ENCODE measurements at regions not wholly inside any gene's neighbourhood (a gene's known extent, or its start where the extent isn't known, plus 50 kb on each side); places are given as distances from the start of the nearest gene placed in this dataset.
"Not testable (repeated sequence)": the region's sequence is repeated elsewhere in the genome, so short reads cannot be mapped to it uniquely, and the experiment has no call there.

DNA sequence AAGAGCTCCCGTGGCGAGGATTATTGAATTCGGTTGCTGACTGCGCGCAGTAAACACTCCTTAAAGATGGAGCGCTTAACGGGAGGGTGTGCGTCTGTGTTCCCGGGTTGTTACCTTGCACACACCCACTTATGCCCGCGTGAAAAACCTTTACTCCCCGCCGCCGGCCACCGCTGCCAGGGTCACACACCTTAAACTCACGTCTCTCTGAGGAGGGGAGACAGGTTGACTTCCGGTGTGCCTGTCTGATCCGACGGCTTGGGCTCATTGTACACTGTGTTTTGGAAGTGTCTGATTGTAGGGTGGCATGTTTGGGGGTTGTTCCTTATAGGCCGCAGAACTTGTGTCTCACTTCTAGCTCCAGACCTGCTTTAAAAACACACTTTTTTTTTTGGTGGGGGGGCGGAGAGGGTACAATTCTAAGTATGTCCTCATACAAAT, 66.8 kb downstream of the KPNA2 start:
- peak overlapping the region; percentile 81 to 90 for H3K4me3 ChIP-seq
- TF ChIP-seq POLR2AphosphoS5 (IDR thresholded peaks at IDR 0.05; ENCODE audit: insufficient read depth in 1 of 2, low read depth in 1 of 2) (no peak), POLR2A (IDR thresholded peaks at IDR 0.05) (no peak)
- TF ChIP-seq, protein P1, sequence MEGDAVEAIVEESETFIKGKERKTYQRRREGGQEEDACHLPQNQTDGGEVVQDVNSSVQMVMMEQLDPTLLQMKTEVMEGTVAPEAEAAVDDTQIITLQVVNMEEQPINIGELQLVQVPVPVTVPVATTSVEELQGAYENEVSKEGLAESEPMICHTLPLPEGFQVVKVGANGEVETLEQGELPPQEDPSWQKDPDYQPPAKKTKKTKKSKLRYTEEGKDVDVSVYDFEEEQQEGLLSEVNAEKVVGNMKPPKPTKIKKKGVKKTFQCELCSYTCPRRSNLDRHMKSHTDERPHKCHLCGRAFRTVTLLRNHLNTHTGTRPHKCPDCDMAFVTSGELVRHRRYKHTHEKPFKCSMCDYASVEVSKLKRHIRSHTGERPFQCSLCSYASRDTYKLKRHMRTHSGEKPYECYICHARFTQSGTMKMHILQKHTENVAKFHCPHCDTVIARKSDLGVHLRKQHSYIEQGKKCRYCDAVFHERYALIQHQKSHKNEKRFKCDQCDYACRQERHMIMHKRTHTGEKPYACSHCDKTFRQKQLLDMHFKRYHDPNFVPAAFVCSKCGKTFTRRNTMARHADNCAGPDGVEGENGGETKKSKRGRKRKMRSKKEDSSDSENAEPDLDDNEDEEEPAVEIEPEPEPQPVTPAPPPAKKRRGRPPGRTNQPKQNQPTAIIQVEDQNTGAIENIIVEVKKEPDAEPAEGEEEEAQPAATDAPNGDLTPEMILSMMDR (IDR thresholded peaks at IDR 0.05), result no peak
- H3K4me1 ChIP-seq, result peaks cover 18% of the 10 kb centered on the region
- H3K36me3 ChIP-seq, result no peaks in the 10 kb centered on the region
- DNase-seq (ENCODE audit: extremely low spot score in 2 of 2), result no peak
- intact Hi-C loops (cut with DNase I), result no loop called here
- H3K9me3 ChIP-seq, result no peaks in the 10 kb centered on the region
- H3K27me3 ChIP-seq, result no peaks in the 10 kb centered on the region
- peak overlapping the region; percentile 95 for H3K27ac ChIP-seq

DNA sequence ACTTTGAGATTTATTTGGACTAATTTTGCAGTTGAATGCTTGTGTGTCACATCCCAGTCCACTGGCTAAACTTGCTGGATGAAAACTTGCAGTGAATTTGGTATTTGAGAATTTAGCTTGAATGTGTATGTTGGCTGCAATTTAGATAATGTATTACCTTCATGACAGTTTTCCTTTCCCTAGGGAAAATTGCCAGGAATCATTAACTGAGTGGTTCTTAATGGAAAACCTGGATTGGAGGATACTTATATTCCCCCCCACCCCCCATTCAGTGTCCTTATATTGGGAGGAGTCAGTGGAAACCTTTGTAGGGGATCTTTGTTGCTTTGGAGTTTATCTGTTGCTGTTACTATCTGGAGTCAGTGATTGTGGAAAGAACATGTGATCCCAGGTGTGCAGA, 67.6 kb downstream of the KPNA2 start:
- no peak for DNase-seq (ENCODE audit: extremely low spot score in 2 of 2)
- Histone ChIP-seq H3K36me3 (no peaks in the 10 kb centered on the region), H3K9me3 (no peaks in the 10 kb centered on the region), H3K4me3 (peak overlapping the region in 1 of 2 donors; percentile 81), H3K27me3 (no peaks in the 10 kb centered on the region), H3K27ac (peak overlapping the region; percentile 95), H3K4me1 (peaks cover 18% of the 10 kb centered on the region)
- TF ChIP-seq, protein P1 (IDR thresholded peaks at IDR 0.05), result no peak
- TF ChIP-seq POLR2AphosphoS5 (IDR thresholded peaks at IDR 0.05; ENCODE audit: insufficient read depth in 1 of 2, low read depth in 1 of 2) (no peak), POLR2A (IDR thresholded peaks at IDR 0.05) (no peak)
- intact Hi-C loops (cut with DNase I), result no loop called here

DNA sequence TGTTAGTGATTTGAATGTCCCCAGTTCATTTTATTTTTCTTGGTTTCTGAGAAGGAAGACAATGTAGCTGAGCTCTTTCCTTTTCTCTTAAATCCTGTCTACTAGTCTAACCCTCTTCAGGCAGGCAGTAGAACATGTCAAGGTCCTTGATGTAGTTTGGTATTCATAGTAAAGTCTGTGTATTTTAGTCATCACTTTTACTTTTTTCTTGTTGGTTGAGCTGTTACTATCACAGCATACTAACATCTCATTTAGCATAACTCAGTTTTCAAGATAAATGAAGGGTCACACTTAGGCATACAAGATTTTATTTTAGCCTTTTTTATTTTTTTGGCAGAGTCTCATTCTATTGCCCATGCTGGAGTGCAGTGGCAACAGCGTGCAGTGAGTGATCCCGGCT, 70.5 kb downstream of the KPNA2 start:
- intact Hi-C loops (cut with DNase I), result no loop called here
- Histone ChIP-seq H3K9me3 (no peaks in the 10 kb centered on the region), H3K27me3 (no peaks in the 10 kb centered on the region), H3K4me3 (no peak overlapping the region), H3K27ac (no peak overlapping the region), H3K4me1 (peaks cover 14% of the 10 kb centered on the region), H3K36me3 (no peaks in the 10 kb centered on the region)
- DNase-seq (ENCODE audit: extremely low spot score in 2 of 2), result no peak
- TF ChIP-seq POLR2AphosphoS5 (IDR thresholded peaks at IDR 0.05; ENCODE audit: insufficient read depth in 1 of 2, low read depth in 1 of 2) (no peak), POLR2A (IDR thresholded peaks at IDR 0.05) (no peak)
- TF ChIP-seq, protein P1 (IDR thresholded peaks at IDR 0.05), result no peak

DNA sequence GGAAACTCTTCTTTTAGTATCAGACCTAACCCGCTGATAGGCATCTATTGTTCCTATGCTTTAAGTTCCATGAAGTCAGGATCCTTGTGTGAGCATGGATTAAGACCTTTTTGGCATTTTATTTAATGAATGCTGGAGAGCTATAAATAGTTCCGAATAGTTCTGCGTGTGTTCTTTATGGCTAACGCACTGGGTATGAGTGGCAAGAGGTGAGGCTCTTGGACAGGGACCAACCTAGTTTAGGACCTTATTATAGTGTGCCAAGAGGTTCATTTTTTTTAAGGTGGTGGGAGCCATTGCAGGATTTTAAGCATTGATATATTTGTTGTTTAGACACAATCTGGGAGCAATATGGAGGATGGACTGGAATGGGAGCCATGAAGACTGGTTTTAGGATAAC, 71.8 kb downstream of the KPNA2 start:
- Histone ChIP-seq H3K9me3 (no peaks in the 10 kb centered on the region), H3K4me3 (no peak overlapping the region), H3K27me3 (no peaks in the 10 kb centered on the region), H3K36me3 (no peaks in the 10 kb centered on the region), H3K4me1 (peaks cover 9% of the 10 kb centered on the region), H3K27ac (no peak overlapping the region)
- DNase-seq (ENCODE audit: extremely low spot score in 2 of 2), result no peak
- intact Hi-C loops (cut with DNase I), result no loop called here
- TF ChIP-seq POLR2A (IDR thresholded peaks at IDR 0.05), result no peak
- TF ChIP-seq, protein P1 (IDR thresholded peaks at IDR 0.05), result no peak
- no peak for TF ChIP-seq POLR2AphosphoS5 (IDR thresholded peaks at IDR 0.05; ENCODE audit: insufficient read depth in 1 of 2, low read depth in 1 of 2)

DNA sequence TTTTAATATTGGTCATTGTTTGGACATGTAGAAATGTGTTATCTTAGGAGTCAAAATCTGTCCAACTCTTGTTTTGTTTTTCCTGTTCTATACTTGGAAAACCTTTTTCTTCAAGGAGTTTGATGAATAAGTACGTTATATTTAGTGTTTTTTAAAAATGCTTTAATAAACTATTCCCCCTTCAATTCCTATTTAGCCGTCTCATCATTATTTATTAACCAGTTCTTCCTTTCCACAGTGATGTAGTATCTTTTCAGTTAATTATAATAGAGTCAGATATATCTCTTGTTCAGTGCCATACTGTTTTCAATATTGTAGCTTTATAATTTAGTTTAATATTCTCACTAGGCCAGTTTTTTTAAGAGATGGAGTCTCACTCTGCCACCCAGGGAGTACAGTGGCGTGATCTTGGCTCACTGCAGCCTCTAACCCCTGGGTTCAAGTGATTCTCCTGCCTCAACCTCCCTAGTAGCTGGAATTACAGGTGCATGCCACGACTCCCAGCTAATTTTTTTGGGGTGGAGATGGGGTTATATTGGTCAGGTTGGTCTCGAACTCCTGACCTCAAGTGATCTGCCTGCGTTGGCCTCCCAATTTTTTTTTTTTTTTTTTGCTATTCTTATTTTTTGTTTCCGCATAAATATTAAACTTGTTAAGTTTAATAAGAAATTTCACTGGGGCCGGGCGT, 72.9 kb downstream of the KPNA2 start:
- Histone ChIP-seq H3K36me3 (no peaks in the 10 kb centered on the region), H3K9me3 (no peaks in the 10 kb centered on the region), H3K4me1 (no peaks in the 10 kb centered on the region), H3K27ac (no peak overlapping the region), H3K4me3 (no peak overlapping the region), H3K27me3 (no peaks in the 10 kb centered on the region)
- no peak for DNase-seq (ENCODE audit: extremely low spot score in 2 of 2)
- intact Hi-C loops (cut with DNase I), result no loop called here
- no peak for TF ChIP-seq POLR2AphosphoS5 (IDR thresholded peaks at IDR 0.05; ENCODE audit: insufficient read depth in 1 of 2, low read depth in 1 of 2)
- TF ChIP-seq, protein P1 (IDR thresholded peaks at IDR 0.05), result no peak
- no peak for TF ChIP-seq POLR2A (IDR thresholded peaks at IDR 0.05)

DNA sequence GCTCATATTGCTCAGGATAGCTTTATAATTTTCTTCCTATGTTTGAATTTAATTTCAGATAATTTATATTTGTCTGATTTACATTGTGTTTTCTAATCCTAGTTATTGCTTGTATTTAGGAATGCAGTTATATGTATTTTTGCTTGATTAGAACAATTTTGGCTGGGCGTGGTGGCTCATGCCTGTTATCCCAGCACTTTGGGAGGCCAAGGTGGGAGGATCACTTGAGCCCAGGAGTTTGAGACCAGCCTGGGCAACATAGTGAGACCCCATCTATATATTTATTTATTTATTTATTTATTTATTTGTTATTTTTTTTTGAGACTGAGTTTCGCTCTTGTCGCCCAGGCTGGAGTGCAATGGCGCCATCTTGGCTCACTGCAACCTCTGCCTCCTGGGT, 73.9 kb downstream of the KPNA2 start:
- intact Hi-C loops (cut with DNase I), result not testable (repeated sequence)

DNA sequence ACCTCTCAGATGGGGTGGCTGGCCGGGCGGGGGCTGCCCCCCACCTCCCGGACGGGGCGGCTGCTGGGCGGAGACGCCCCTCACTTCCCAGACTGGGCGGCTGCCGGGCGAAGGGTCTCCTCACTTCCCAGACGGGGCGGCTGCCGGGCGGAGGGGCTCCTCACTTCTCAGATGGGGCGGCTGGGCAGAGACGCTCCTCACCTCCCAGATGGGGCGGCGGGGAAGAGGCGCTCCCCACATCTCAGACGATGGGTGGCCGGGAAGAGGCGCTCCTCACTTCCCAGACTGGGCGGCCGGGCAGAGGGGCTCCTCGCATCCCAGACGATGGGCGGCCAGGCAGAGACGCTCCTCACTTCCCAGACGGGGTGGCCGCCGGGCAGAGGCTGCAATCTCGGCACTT, 80.7 kb downstream of the KPNA2 start:
- H3K9me3 ChIP-seq; intact Hi-C loops (cut with DNase I); DNase-seq (ENCODE audit: extremely low spot score in 2 of 2); H3K4me3 ChIP-seq; H3K27ac ChIP-seq; H3K4me1 ChIP-seq; H3K27me3 ChIP-seq: not testable (repeated sequence)
- peaks cover 0 to 15% of the 10 kb centered on the region in 2 donors for H3K36me3 ChIP-seq

More for the DNA sequence above, 73.9 kb downstream of the KPNA2 start:
- not testable (repeated sequence) for H3K27me3 ChIP-seq; H3K36me3 ChIP-seq; H3K4me1 ChIP-seq; H3K27ac ChIP-seq; H3K9me3 ChIP-seq; DNase-seq (ENCODE audit: extremely low spot score in 2 of 2); H3K4me3 ChIP-seq

Measured in vagina (tissue), 2 donors.